ENCODE measurements at regions not wholly inside any gene's neighbourhood (a gene's known extent, or its start where the extent isn't known, plus 50 kb on each side); places are given as distances from the start of the nearest gene placed in this dataset.

GRCh38 chr15:101539492-101539891 is 50.0 kb upstream of the PCSK6 start:
- no peaks in the 10 kb centered on the region for H3K9me3 ChIP-seq (ENCODE audit: low read length)
- no peak overlapping the region for H3K4me3 ChIP-seq (ENCODE audit: low read depth, low read length, poor library complexity, severe bottlenecking)
- no peak for DNase-seq (ENCODE audit: low spot score)
- no peak overlapping the region for H2AFZ ChIP-seq (ENCODE audit: low read length)
- H3K79me2 ChIP-seq (ENCODE audit: insufficient read depth, low read depth, low read length) = no peaks in the 10 kb centered on the region
- BruUV-seq (replicated peaks) = no TSS peak
- TF ChIP-seq EZH2phosphoT487 (IDR thresholded peaks at IDR 0.05; ENCODE audit: borderline replicate concordance, low read depth, low read length) (no peak), CTCF (conservative IDR thresholded peaks at IDR 0.05; ENCODE audit: low read length) (no peak)
- no peak overlapping the region for H3K27ac ChIP-seq (ENCODE audit: low read depth, low read length, poor library complexity, severe bottlenecking)
- ChIA-PET CTCF (ENCODE audit: unreplicated experiment) (no interaction called here), POLR2A (no interaction called here)
- no peaks in the 10 kb centered on the region for H4K20me1 ChIP-seq (ENCODE audit: insufficient read depth, low read length)
- no peaks in the 10 kb centered on the region for H3K4me1 ChIP-seq (ENCODE audit: insufficient read depth, low read length, poor library complexity, severe bottlenecking)
- no peaks in the 10 kb centered on the region for H3K9me2 ChIP-seq (ENCODE audit: insufficient read depth, low read length)
- no peaks in the 10 kb centered on the region for H3K36me3 ChIP-seq (ENCODE audit: insufficient read depth, low read length)
- no peak overlapping the region for H3K4me2 ChIP-seq (ENCODE audit: low read length)
- intact Hi-C loops (cut with micrococcal nuclease; ENCODE audit: unreplicated experiment) = no loop called here
